ENCODE measurements at regions not wholly inside any gene's neighbourhood (a gene's known extent, or its start where the extent isn't known, plus 50 kb on each side); places are given as distances from the start of the nearest gene placed in this dataset.
"Not testable (repeated sequence)": the region's sequence is repeated elsewhere in the genome, so short reads cannot be mapped to it uniquely, and the experiment has no call there.

- not testable (repeated sequence) for TF ChIP-seq CTCF (conservative IDR thresholded peaks at IDR 0.05; ENCODE audit: low read length); EZH2phosphoT487 (IDR thresholded peaks at IDR 0.05; ENCODE audit: borderline replicate concordance, low read depth, low read length)
These were observed 186.7 kb downstream of the KLRB1 start for GRCh38 chr12:9420817-9421519.
